Mesenchymal stem cell (in vitro differentiated cells and primary cell): ENCODE measurements at regions not wholly inside any gene's neighbourhood (a gene's known extent, or its start where the extent isn't known, plus 50 kb on each side); places are given as distances from the start of the nearest gene placed in this dataset.

Experiments used
- DNase-seq: peaks from one replicate; pipeline ENCODE4 v3.0.0-alpha.2; 2013
- H2AFZ ChIP-seq: one replicate; pipeline ENCODE4 v1.6.1; 2013; ENCODE audit warnings: low read depth, mild to moderate bottlenecking, control low read depth, inconsistent platforms, low read length, moderate library complexity
- H2AK5ac ChIP-seq: 2 replicates; pipeline ENCODE4 v1.6.1; 2013; ENCODE audit warnings: low read length, moderate library complexity, mild to moderate bottlenecking, inconsistent platforms; ENCODE audit not compliant: severe bottlenecking
- H2BK120ac ChIP-seq: one replicate; pipeline ENCODE4 v1.6.1; 2013; ENCODE audit warnings: low read depth, mild to moderate bottlenecking, inconsistent platforms, low read length, moderate library complexity
- H2BK12ac ChIP-seq, 2 experiments: one replicate each; pipeline ENCODE4 v1.6.1; 2013; ENCODE audit warnings: inconsistent platforms in 2 of 2, low read length in 2 of 2, mild to moderate bottlenecking in 2 of 2, moderate library complexity in 2 of 2, control low read depth in 1 of 2
- H2BK15ac ChIP-seq: one replicate; pipeline ENCODE4 v1.6.1; 2013; ENCODE audit warnings: mild to moderate bottlenecking, low read depth, inconsistent platforms; ENCODE audit not compliant: poor library complexity, severe bottlenecking
- H2BK5ac ChIP-seq: 2 replicates; pipeline ENCODE4 v1.6.1; 2013; ENCODE audit warnings: low read depth, mild to moderate bottlenecking, low read length, control low read depth, inconsistent platforms; ENCODE audit not compliant: poor library complexity, severe bottlenecking
- H3K14ac ChIP-seq, 2 experiments: one replicate each; pipeline ENCODE4 v1.6.1; 2013; ENCODE audit warnings: inconsistent platforms in 2 of 2, low read length in 2 of 2, control low read depth in 1 of 2, mild to moderate bottlenecking in 1 of 2, moderate library complexity in 1 of 2
- H3K18ac ChIP-seq, 2 experiments: one replicate each; pipeline ENCODE4 v1.6.1; 2013; ENCODE audit warnings: inconsistent platforms in 2 of 2, low read length in 2 of 2, control low read depth in 1 of 2, low read depth in 1 of 2, mild to moderate bottlenecking in 1 of 2
- H3K23ac ChIP-seq, 2 experiments: one replicate each; pipeline ENCODE4 v1.6.1; 2013; ENCODE audit warnings: inconsistent platforms in 2 of 2, low read length in 2 of 2, mild to moderate bottlenecking in 2 of 2, moderate library complexity in 2 of 2, control low read depth in 1 of 2
- H3K27ac ChIP-seq: 2 replicates; pipeline ENCODE4 v1.5.1; 2013; ENCODE audit warnings: mild to moderate bottlenecking, moderate library complexity, low read length, control low read depth, inconsistent platforms; ENCODE audit not compliant: poor library complexity, severe bottlenecking
- H3K27me3 ChIP-seq, 2 experiments: 2 replicates each; pipeline versions ENCODE4 v1.6.1 to v1.7.0; 2013; ENCODE audit warnings: low read length in 2 of 2, mild to moderate bottlenecking in 2 of 2, moderate library complexity in 2 of 2, control low read depth in 1 of 2, inconsistent platforms in 1 of 2; ENCODE audit not compliant: control insufficient read depth in 1 of 2, insufficient read depth in 1 of 2
- H3K36me3 ChIP-seq, 2 experiments: 2 replicates each; pipeline versions ENCODE4 v1.6.1 to v1.7.0; 2013; ENCODE audit warnings: low read length in 2 of 2, control low read depth in 1 of 2, inconsistent platforms in 1 of 2, low read depth in 1 of 2, mild to moderate bottlenecking in 1 of 2; ENCODE audit not compliant: insufficient read depth in 2 of 2, control insufficient read depth in 1 of 2
- H3K4ac ChIP-seq, 2 experiments: one replicate each; pipeline ENCODE4 v1.6.1; 2013; ENCODE audit warnings: inconsistent platforms in 2 of 2, low read length in 2 of 2, mild to moderate bottlenecking in 2 of 2, moderate library complexity in 2 of 2, control low read depth in 1 of 2, low read depth in 1 of 2
- H3K4me1 ChIP-seq: 2 replicates; pipeline ENCODE4 v1.6.1; 2013; ENCODE audit warnings: low read depth, low read length, control low read depth; ENCODE audit not compliant: control insufficient read depth, insufficient read depth
- H3K4me2 ChIP-seq: 2 replicates; pipeline ENCODE4 v1.6.1; 2013; ENCODE audit warnings: low read length, mild to moderate bottlenecking, inconsistent platforms; ENCODE audit not compliant: poor library complexity, severe bottlenecking
- H3K4me3 ChIP-seq, 2 experiments: 2 replicates each; pipeline versions ENCODE4 v1.5.1 to v1.7.0; 2013; ENCODE audit warnings: low read length in 2 of 2, mild to moderate bottlenecking in 2 of 2, control low read depth in 1 of 2, low read depth in 1 of 2; ENCODE audit not compliant: insufficient read depth in 1 of 2
- H3K79me1 ChIP-seq: replicated peaks from 2 replicates; pipeline ENCODE4 v1.6.1; 2013; ENCODE audit warnings: mild to moderate bottlenecking, control low read depth, low read length, inconsistent platforms; ENCODE audit not compliant: poor library complexity, severe bottlenecking
- H3K9ac ChIP-seq: 2 replicates; pipeline ENCODE4 v1.7.0; 2013; ENCODE audit warnings: mild to moderate bottlenecking, low read length, moderate library complexity
- H3K9me3 ChIP-seq: 2 replicates; pipeline ENCODE4 v1.7.0; 2013; ENCODE audit warnings: mild to moderate bottlenecking, low read length; ENCODE audit not compliant: control insufficient read depth
- H4K8ac ChIP-seq: one replicate; pipeline ENCODE4 v1.6.1; 2013; ENCODE audit warnings: inconsistent platforms, mild to moderate bottlenecking, low read length, moderate library complexity
- H4K91ac ChIP-seq: one replicate; pipeline ENCODE4 v1.6.1; 2013; ENCODE audit warnings: mild to moderate bottlenecking, low read length, inconsistent platforms
- WGBS: methylation state at CpG from one replicate; pipeline ENCODE4 v1.1.7; 2013; ENCODE audit warnings: mixed read lengths; 5-methylcytosine and 5-hydroxymethylcytosine counted together

GRCh38 chr4:11002961-11003360 is 318.4 kb upstream of the CLNK start:
- no peak overlapping the region for H3K4me3 ChIP-seq
- H2BK12ac ChIP-seq, result no peak overlapping the region

GRCh38 chr4:10998846-10999245 is 314.3 kb upstream of the CLNK start:
- Histone ChIP-seq H3K18ac (no peak overlapping the region), H3K27me3 (no peaks in the 10 kb centered on the region), H2BK5ac (no peak overlapping the region), H3K4ac (no peak overlapping the region), H3K4me2 (no peak overlapping the region), H4K91ac (no peak overlapping the region), H2AK5ac (no peak overlapping the region), H3K9ac (no peak overlapping the region), H3K27ac (peak overlapping the region; percentile 65), H3K9me3 (no peaks in the 10 kb centered on the region), H3K4me3 (no peak overlapping the region), H3K4me1 (no peaks in the 10 kb centered on the region), H2BK15ac (no peak overlapping the region), H2AFZ (no peak overlapping the region), H3K36me3 (no peaks in the 10 kb centered on the region), H3K14ac (no peak overlapping the region), H3K23ac (no peak overlapping the region), H2BK120ac (no peak overlapping the region), H3K79me1 (no peaks in the 10 kb centered on the region), H4K8ac (no peak overlapping the region), H2BK12ac (no peak overlapping the region)
- 89% methylated on average over 1 of the region's 1 CpG for WGBS
- DNase-seq, result peak; percentile 24

More at GRCh38 chr4:11002961-11003360, 318.4 kb upstream of the CLNK start:
- Histone ChIP-seq H3K14ac (no peak overlapping the region), H4K8ac (no peak overlapping the region), H3K4ac (no peak overlapping the region), H3K4me2 (no peak overlapping the region), H2BK5ac (no peak overlapping the region), H2AK5ac (no peak overlapping the region), H2BK15ac (no peak overlapping the region), H3K79me1 (no peaks in the 10 kb centered on the region), H3K36me3 (no peaks in the 10 kb centered on the region), H3K18ac (no peak overlapping the region), H3K27ac (no peak overlapping the region), H3K4me1 (no peaks in the 10 kb centered on the region), H3K9ac (no peak overlapping the region), H3K27me3 (no peaks in the 10 kb centered on the region), H4K91ac (no peak overlapping the region), H3K23ac (no peak overlapping the region), H3K9me3 (peaks cover 3% of the 10 kb centered on the region), H2AFZ (no peak overlapping the region), H2BK120ac (no peak overlapping the region)
- no peak for DNase-seq
- 100% methylated on average over 2 of the region's 2 CpGs for WGBS

- 100% methylated on average over 1 of the region's 2 CpGs for WGBS
- Histone ChIP-seq H4K8ac (no peak overlapping the region), H3K27me3 (no peaks in the 10 kb centered on the region), H3K23ac (no peak overlapping the region), H3K79me1 (no peaks in the 10 kb centered on the region), H2BK120ac (no peak overlapping the region), H3K36me3 (no peaks in the 10 kb centered on the region), H2AK5ac (no peak overlapping the region), H2BK5ac (no peak overlapping the region), H3K4me2 (no peak overlapping the region), H3K9ac (no peak overlapping the region), H3K4me1 (peaks cover 2% of the 10 kb centered on the region), H4K91ac (no peak overlapping the region), H3K14ac (no peak overlapping the region), H2BK15ac (no peak overlapping the region), H3K4ac (no peak overlapping the region), H3K18ac (no peak overlapping the region), H2AFZ (no peak overlapping the region), H3K4me3 (no peak overlapping the region), H3K27ac (no peak overlapping the region), H3K9me3 (no peaks in the 10 kb centered on the region), H2BK12ac (no peak overlapping the region)
- no peak for DNase-seq
These were observed 300.2 kb upstream of the CLNK start for GRCh38 chr4:10984815-10985214.

- H2BK5ac ChIP-seq, result no peak overlapping the region
- H3K27me3 ChIP-seq, result no peaks in the 10 kb centered on the region
- no peak overlapping the region for H3K14ac ChIP-seq
- H2AK5ac ChIP-seq, result no peak overlapping the region
- 88% methylated on average over 9 of the region's 9 CpGs for WGBS
- H3K79me1 ChIP-seq, result no peaks in the 10 kb centered on the region
- H2BK15ac ChIP-seq, result no peak overlapping the region
- H3K23ac ChIP-seq, result no peak overlapping the region
- H3K18ac ChIP-seq, result no peak overlapping the region
- no peak overlapping the region for H3K4ac ChIP-seq
- DNase-seq, result no peak
- H3K27ac ChIP-seq, result no peak overlapping the region
- no peaks in the 10 kb centered on the region for H3K36me3 ChIP-seq
- no peak overlapping the region for H3K9ac ChIP-seq
- peaks cover 2% of the 10 kb centered on the region for H3K4me1 ChIP-seq
- no peak overlapping the region for H2AFZ ChIP-seq
- no peak overlapping the region for H2BK12ac ChIP-seq
- no peak overlapping the region for H3K4me3 ChIP-seq
- H3K4me2 ChIP-seq, result no peak overlapping the region
- no peak overlapping the region for H2BK120ac ChIP-seq
- no peaks in the 10 kb centered on the region for H3K9me3 ChIP-seq
- H4K91ac ChIP-seq, result no peak overlapping the region
- no peak overlapping the region for H4K8ac ChIP-seq
These were observed 299.5 kb upstream of the CLNK start for GRCh38 chr4:10983885-10984640.
